ENCODE measurements at regions not wholly inside any gene's neighbourhood (a gene's known extent, or its start where the extent isn't known, plus 50 kb on each side); places are given as distances from the start of the nearest gene placed in this dataset.
"Not testable (repeated sequence)": the region's sequence is repeated elsewhere in the genome, so short reads cannot be mapped to it uniquely, and the experiment has no call there.

GRCh38 chr10:36739884-36740445 is 385.4 kb upstream of the ANKRD30A start:
- no peak overlapping the region for H2AFZ ChIP-seq (ENCODE audit: low read length)
- no peak overlapping the region for H3K9ac ChIP-seq (ENCODE audit: low read depth, low read length, poor library complexity, severe bottlenecking)
- TF ChIP-seq CTCF (conservative IDR thresholded peaks at IDR 0.05; ENCODE audit: low read length) (no peak), EZH2phosphoT487 (IDR thresholded peaks at IDR 0.05; ENCODE audit: borderline replicate concordance) (no peak)
- no peak overlapping the region for H3K4me2 ChIP-seq (ENCODE audit: low read depth, low read length, poor library complexity, severe bottlenecking)
- H3K36me3 ChIP-seq (ENCODE audit: insufficient read depth, low read length), result no peaks in the 10 kb centered on the region
- H3K79me2 ChIP-seq (ENCODE audit: insufficient read depth, low read length), result no peaks in the 10 kb centered on the region
- H3K27me3 ChIP-seq (ENCODE audit: insufficient read depth, low read length, poor library complexity, severe bottlenecking), result no peaks in the 10 kb centered on the region
- H3F3A ChIP-seq (ENCODE audit: low read depth), result no peaks in the 10 kb centered on the region
- H3K9me2 ChIP-seq (replicated peaks; ENCODE audit: low read depth, low read length), result no peaks in the 10 kb centered on the region
- H3K9me3 ChIP-seq (ENCODE audit: insufficient read depth, low read depth, low read length), result no peaks in the 10 kb centered on the region; the same call in 1 of the 2 replicates
- H3K4me1 ChIP-seq (ENCODE audit: insufficient read depth, low read length, poor library complexity, severe bottlenecking), result no peaks in the 10 kb centered on the region
- no peak overlapping the region for H3K4me3 ChIP-seq (ENCODE audit: low read length, poor library complexity, severe bottlenecking)
- no peaks in the 10 kb centered on the region for H4K20me1 ChIP-seq (ENCODE audit: insufficient read depth, low read length, poor library complexity, severe bottlenecking)

GRCh38 chr10:36738738-36739431 is 386.5 kb upstream of the ANKRD30A start:
- H3K4me2 ChIP-seq (ENCODE audit: low read depth, low read length, poor library complexity, severe bottlenecking), result no peak overlapping the region
- H3K36me3 ChIP-seq (ENCODE audit: insufficient read depth, low read length), result no peaks in the 10 kb centered on the region
- H3F3A ChIP-seq (ENCODE audit: low read depth), result no peaks in the 10 kb centered on the region
- H3K9me3 ChIP-seq (ENCODE audit: insufficient read depth, low read depth, low read length), result no peaks in the 10 kb centered on the region; the same call in 1 of the 2 replicates
- H2AFZ ChIP-seq (ENCODE audit: low read length), result no peak overlapping the region
- TF ChIP-seq EZH2phosphoT487 (IDR thresholded peaks at IDR 0.05; ENCODE audit: borderline replicate concordance), result no peak
- no peak for TF ChIP-seq CTCF (conservative IDR thresholded peaks at IDR 0.05; ENCODE audit: low read length)
- H4K20me1 ChIP-seq (ENCODE audit: insufficient read depth, low read length, poor library complexity, severe bottlenecking), result no peaks in the 10 kb centered on the region
- H3K9me2 ChIP-seq (replicated peaks; ENCODE audit: low read depth, low read length), result no peaks in the 10 kb centered on the region
- H3K4me3 ChIP-seq (ENCODE audit: low read length, poor library complexity, severe bottlenecking), result no peak overlapping the region
- H3K9ac ChIP-seq (ENCODE audit: low read depth, low read length, poor library complexity, severe bottlenecking), result no peak overlapping the region
- no peaks in the 10 kb centered on the region for H3K4me1 ChIP-seq (ENCODE audit: insufficient read depth, low read length, poor library complexity, severe bottlenecking)
- H3K79me2 ChIP-seq (ENCODE audit: insufficient read depth, low read length), result no peaks in the 10 kb centered on the region
- no peaks in the 10 kb centered on the region for H3K27me3 ChIP-seq (ENCODE audit: insufficient read depth, low read length, poor library complexity, severe bottlenecking)

GRCh38 chr10:36736311-36736710 is 389.1 kb upstream of the ANKRD30A start:
- no peak for TF ChIP-seq EZH2phosphoT487 (IDR thresholded peaks at IDR 0.05; ENCODE audit: borderline replicate concordance)
- TF ChIP-seq CTCF (conservative IDR thresholded peaks at IDR 0.05; ENCODE audit: low read length), result no peak
- no peaks in the 10 kb centered on the region for H3K27me3 ChIP-seq (ENCODE audit: insufficient read depth, low read length, poor library complexity, severe bottlenecking)
- H3K79me2 ChIP-seq (ENCODE audit: insufficient read depth, low read length), result no peaks in the 10 kb centered on the region
- no peaks in the 10 kb centered on the region for H3K36me3 ChIP-seq (ENCODE audit: insufficient read depth, low read length)
- H3K9ac ChIP-seq (ENCODE audit: low read depth, low read length, poor library complexity, severe bottlenecking), result no peak overlapping the region
- no peak overlapping the region for H3K4me3 ChIP-seq (ENCODE audit: low read length, poor library complexity, severe bottlenecking)
- no peaks in the 10 kb centered on the region for H3F3A ChIP-seq (ENCODE audit: low read depth)
- no peak overlapping the region for H3K4me2 ChIP-seq (ENCODE audit: low read depth, low read length, poor library complexity, severe bottlenecking)
- no peaks in the 10 kb centered on the region for H4K20me1 ChIP-seq (ENCODE audit: insufficient read depth, low read length, poor library complexity, severe bottlenecking)
- no peaks in the 10 kb centered on the region for H3K4me1 ChIP-seq (ENCODE audit: insufficient read depth, low read length, poor library complexity, severe bottlenecking)
- no peaks in the 10 kb centered on the region; the same call in 1 of the 2 replicates for H3K9me3 ChIP-seq (ENCODE audit: insufficient read depth, low read depth, low read length)
- H3K9me2 ChIP-seq (replicated peaks; ENCODE audit: low read depth, low read length), result no peaks in the 10 kb centered on the region
- no peak overlapping the region for H2AFZ ChIP-seq (ENCODE audit: low read length)

GRCh38 chr10:36734590-36734989 is 390.8 kb upstream of the ANKRD30A start:
- not testable (repeated sequence) for H3K9me2 ChIP-seq (replicated peaks; ENCODE audit: low read depth, low read length); H3K4me1 ChIP-seq (ENCODE audit: insufficient read depth, low read length, poor library complexity, severe bottlenecking); H3F3A ChIP-seq (ENCODE audit: low read depth); H2AFZ ChIP-seq (ENCODE audit: low read length); H3K9me3 ChIP-seq (ENCODE audit: insufficient read depth, low read depth, low read length); H3K9ac ChIP-seq (ENCODE audit: low read depth, low read length, poor library complexity, severe bottlenecking); H3K36me3 ChIP-seq (ENCODE audit: insufficient read depth, low read length); H3K4me3 ChIP-seq (ENCODE audit: low read length, poor library complexity, severe bottlenecking); H4K20me1 ChIP-seq (ENCODE audit: insufficient read depth, low read length, poor library complexity, severe bottlenecking); H3K27me3 ChIP-seq (ENCODE audit: insufficient read depth, low read length, poor library complexity, severe bottlenecking); H3K79me2 ChIP-seq (ENCODE audit: insufficient read depth, low read length); H3K4me2 ChIP-seq (ENCODE audit: low read depth, low read length, poor library complexity, severe bottlenecking)

Data from Loucy (cell line).